ENCODE measurements at regions not wholly inside any gene's neighbourhood (a gene's known extent, or its start where the extent isn't known, plus 50 kb on each side); places are given as distances from the start of the nearest gene placed in this dataset.

- no peak for TF ChIP-seq ZMAT4 (CRISPR knock-in tag; IDR thresholded peaks at IDR 0.05)
Measured at GRCh38 chr9:106761493-106761892, 101.5 kb upstream of the ZNF462 start (continued).

- no peaks in the 10 kb centered on the region for H3K36me3 Mint-ChIP-seq
- H3K4me1 Mint-ChIP-seq: no peaks in the 10 kb centered on the region
- H3K27ac Mint-ChIP-seq: no peak overlapping the region
- no peak overlapping the region for H3K4me3 Mint-ChIP-seq
- peaks cover 7% of the 10 kb centered on the region; the same call in 1 of the 2 replicates for H3K9me3 Mint-ChIP-seq
- H3K27me3 Mint-ChIP-seq (ENCODE audit: low read depth): no peaks in the 10 kb centered on the region
- TF ChIP-seq PRDM15 (CRISPR knock-in tag; IDR thresholded peaks at IDR 0.05) (no peak), OVOL2 (CRISPR knock-in tag; IDR thresholded peaks at IDR 0.05; ENCODE audit: borderline replicate concordance) (no peak), MXD4 (CRISPR knock-in tag; IDR thresholded peaks at IDR 0.05; ENCODE audit: borderline replicate concordance) (no peak), ZNF281 (CRISPR knock-in tag; IDR thresholded peaks at IDR 0.05) (no peak), IRF1 (CRISPR knock-in tag; IDR thresholded peaks at IDR 0.05) (no peak), PRRX2 (CRISPR knock-in tag; IDR thresholded peaks at IDR 0.05) (no peak), ATF1 (CRISPR knock-in tag; IDR thresholded peaks at IDR 0.05) (no peak), NFYB (CRISPR knock-in tag; conservative IDR thresholded peaks at IDR 0.05; ENCODE audit: low read depth) (no peak), ZNF232 (CRISPR knock-in tag; IDR thresholded peaks at IDR 0.05) (no peak), GABPB1 (CRISPR knock-in tag; IDR thresholded peaks at IDR 0.05) (no peak), CREB1 (CRISPR knock-in tag; IDR thresholded peaks at IDR 0.05) (no peak), FOXP1 (CRISPR knock-in tag; IDR thresholded peaks at IDR 0.05; ENCODE audit: borderline replicate concordance) (no peak)
- POLR2A ChIA-PET: no interaction called here
- CTCF ChIA-PET: no interaction called here
- ATAC-seq: no peak
- DNase-seq (ENCODE audit: low spot score): no peak
Measured at GRCh38 chr9:106766616-106767015, 96.3 kb upstream of the ZNF462 start.

GRCh38 chr9:106769331-106769730, 93.6 kb upstream of the ZNF462 start:
- DNase-seq (ENCODE audit: low spot score) (no peak), ATAC-seq (no peak)
- H3K27me3 Mint-ChIP-seq (ENCODE audit: low read depth): no peaks in the 10 kb centered on the region
- ChIA-PET POLR2A (no interaction called here), CTCF (no interaction called here)
- no peaks in the 10 kb centered on the region for H3K36me3 Mint-ChIP-seq
- H3K9me3 Mint-ChIP-seq: no peaks in the 10 kb centered on the region
- H3K4me1 Mint-ChIP-seq: no peaks in the 10 kb centered on the region
- H3K27ac Mint-ChIP-seq: no peak overlapping the region
- H3K4me3 Mint-ChIP-seq: no peak overlapping the region
- TF ChIP-seq ELF4 (CRISPR knock-in tag; IDR thresholded peaks at IDR 0.05; ENCODE audit: low read depth) (no peak), NR3C1 (CRISPR knock-in tag; conservative IDR thresholded peaks at IDR 0.05; ENCODE audit: low read depth) (no peak), KAT7 (CRISPR knock-in tag; IDR thresholded peaks at IDR 0.05; ENCODE audit: borderline replicate concordance) (no peak), JUN (CRISPR knock-in tag; IDR thresholded peaks at IDR 0.05) (no peak), MLX (CRISPR knock-in tag; IDR thresholded peaks at IDR 0.05) (no peak), NFYB (CRISPR knock-in tag; conservative IDR thresholded peaks at IDR 0.05; ENCODE audit: low read depth) (no peak), TCF7 (CRISPR knock-in tag; IDR thresholded peaks at IDR 0.05; ENCODE audit: low read depth) (no peak), ZNF396 (CRISPR knock-in tag; IDR thresholded peaks at IDR 0.05; ENCODE audit: borderline replicate concordance) (no peak), JAZF1 (CRISPR knock-in tag; IDR thresholded peaks at IDR 0.05) (no peak), ESRRA (CRISPR knock-in tag; IDR thresholded peaks at IDR 0.05; ENCODE audit: borderline replicate concordance) (no peak), ZNF532 (CRISPR knock-in tag; IDR thresholded peaks at IDR 0.05; ENCODE audit: borderline replicate concordance) (no peak)

All from WTC11 (cell line).